SK-N-MC (cell line): ENCODE measurements at regions not wholly inside any gene's neighbourhood (a gene's known extent, or its start where the extent isn't known, plus 50 kb on each side); places are given as distances from the start of the nearest gene placed in this dataset.
"Not testable (repeated sequence)": the region's sequence is repeated elsewhere in the genome, so short reads cannot be mapped to it uniquely, and the experiment has no call there.

ENCODE experiments used
- EZH2 ChIP-seq: fragments of 200-600 bp; sonication (generic); IDR thresholded peaks from one replicate; pipeline ENCODE4 v1.6.1; 2017; ENCODE audit warnings: antibody characterized with exemption
- FOXP2 ChIP-seq: optimal IDR thresholded peaks from 2 replicates; pipeline ENCODE3; 2011; ENCODE audit warnings: mild to moderate bottlenecking, moderate library complexity; ENCODE audit not compliant: insufficient read depth; ENCODE audit errors: extremely low read length, control extremely low read depth
- POLR2AphosphoS5 ChIP-seq: IDR thresholded peaks from 2 replicates; pipeline ENCODE4 v1.6.1; 2012; ENCODE audit warnings: mild to moderate bottlenecking, low read depth, low read length, borderline replicate concordance

DNA sequence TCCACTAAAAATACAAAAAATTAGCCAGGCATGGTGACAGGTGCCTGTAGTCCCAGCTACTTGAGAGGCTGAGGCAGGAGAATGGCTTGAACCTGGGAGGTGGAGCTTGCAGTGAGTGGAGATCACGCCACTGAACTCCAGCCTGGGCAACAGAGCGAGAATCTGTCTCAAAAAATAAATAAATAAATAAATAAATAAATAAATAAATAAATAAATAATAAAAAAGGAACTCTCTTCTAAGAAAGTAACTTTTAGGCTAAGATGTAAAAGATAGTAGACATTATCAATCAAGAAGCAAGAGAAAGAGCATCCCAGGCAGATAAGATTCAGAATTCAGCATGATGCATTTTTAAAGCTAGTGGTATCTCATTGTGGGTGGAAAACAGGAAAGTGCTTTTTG lies 364.8 kb upstream of the LRRC4C start:
- TF ChIP-seq POLR2AphosphoS5, EZH2, FOXP2: not testable (repeated sequence)
